H9 (cell line): ENCODE measurements at regions not wholly inside any gene's neighbourhood (a gene's known extent, or its start where the extent isn't known, plus 50 kb on each side); places are given as distances from the start of the nearest gene placed in this dataset.

ENCODE experiments used
- DNase-seq: peaks from one replicate; pipeline ENCODE4 v3.0.0-alpha.2; 2017
- H2AFZ ChIP-seq: one replicate; pipeline ENCODE4 v1.6.1; 2013; ENCODE audit warnings: mild to moderate bottlenecking, low read length, control low read depth, moderate library complexity
- H2AK5ac ChIP-seq: 2 replicates; pipeline ENCODE4 v1.6.1; 2013; ENCODE audit warnings: low read length, control low read depth, mixed read lengths; ENCODE audit not compliant: insufficient read length
- H2BK120ac ChIP-seq: one replicate; pipeline ENCODE4 v1.6.1; 2013; ENCODE audit warnings: low read depth, mild to moderate bottlenecking, low read length, control low read depth, inconsistent platforms; ENCODE audit not compliant: poor library complexity, severe bottlenecking
- H2BK12ac ChIP-seq: 2 replicates; pipeline ENCODE4 v1.6.1; 2013; ENCODE audit warnings: low read length, control low read depth, mixed read lengths, low read depth; ENCODE audit not compliant: insufficient read length
- H2BK15ac ChIP-seq: 2 replicates; pipeline ENCODE4 v1.6.1; 2013; ENCODE audit warnings: low read depth, low read length, control low read depth
- H2BK20ac ChIP-seq: one replicate; pipeline ENCODE4 v1.6.1; 2013; ENCODE audit warnings: low read depth, mild to moderate bottlenecking, low read length, control low read depth, inconsistent platforms; ENCODE audit not compliant: poor library complexity, severe bottlenecking
- H2BK5ac ChIP-seq: 2 replicates; pipeline ENCODE4 v1.6.1; 2013; ENCODE audit warnings: low read length, control low read depth, mixed read lengths; ENCODE audit not compliant: insufficient read length
- H3K14ac ChIP-seq: 2 replicates; pipeline ENCODE4 v1.6.1; 2013; ENCODE audit warnings: low read length, control low read depth; ENCODE audit not compliant: insufficient read depth
- H3K18ac ChIP-seq: 2 replicates; pipeline ENCODE4 v1.6.1; 2013; ENCODE audit warnings: low read depth, mild to moderate bottlenecking, mixed read lengths, low read length, control low read depth; ENCODE audit not compliant: insufficient read length
- H3K23ac ChIP-seq: 2 replicates; pipeline ENCODE4 v1.6.1; 2013; ENCODE audit warnings: low read length, control low read depth, mixed read lengths, low read depth; ENCODE audit not compliant: insufficient read length
- H3K23me2 ChIP-seq: 2 replicates; pipeline ENCODE4 v1.6.1; 2013; ENCODE audit warnings: low read depth, mild to moderate bottlenecking, mixed read lengths, low read length, control low read depth; ENCODE audit not compliant: insufficient read length, poor library complexity, severe bottlenecking
- H3K27ac ChIP-seq: 2 replicates; pipeline ENCODE4 v1.5.1; 2013; ENCODE audit warnings: low read length, control low read depth, mixed read lengths, low read depth; ENCODE audit not compliant: insufficient read length
- H3K27me3 ChIP-seq: 2 replicates; pipeline ENCODE4 v1.6.1; 2013; ENCODE audit warnings: low read length, control low read depth, inconsistent platforms; ENCODE audit not compliant: insufficient read depth
- H3K4ac ChIP-seq: 2 replicates; pipeline ENCODE4 v1.6.1; 2013; ENCODE audit warnings: low read depth, mild to moderate bottlenecking, control low read depth, inconsistent platforms, low read length, moderate library complexity
- H3K4me1 ChIP-seq: 2 replicates; pipeline ENCODE4 v1.6.1; 2013; ENCODE audit warnings: low read length, control low read depth, inconsistent platforms; ENCODE audit not compliant: insufficient read depth
- H3K4me2 ChIP-seq: 2 replicates; pipeline ENCODE4 v1.6.1; 2013; ENCODE audit warnings: low read length, control low read depth, mixed read lengths; ENCODE audit not compliant: insufficient read length, insufficient read depth
- H3K56ac ChIP-seq: 2 replicates; pipeline ENCODE4 v1.6.1; 2013; ENCODE audit warnings: low read depth, mild to moderate bottlenecking, mixed read lengths, low read length, control low read depth; ENCODE audit not compliant: insufficient read length
- H3K79me1 ChIP-seq: 2 replicates; pipeline ENCODE4 v1.6.1; 2013; ENCODE audit warnings: low read depth, mild to moderate bottlenecking, moderate library complexity, low read length, control low read depth, inconsistent platforms; ENCODE audit not compliant: insufficient read depth, poor library complexity, severe bottlenecking
- H3K79me2 ChIP-seq: 2 replicates; pipeline ENCODE4 v1.6.1; 2013; ENCODE audit warnings: low read length, control low read depth, inconsistent platforms; ENCODE audit not compliant: insufficient read depth
- H3K9ac ChIP-seq: 2 replicates; pipeline ENCODE4 v1.6.1; 2013; ENCODE audit warnings: low read length, control low read depth, mixed read lengths; ENCODE audit not compliant: insufficient read length; ENCODE audit errors: extremely low read depth
- H3K9me3 ChIP-seq: one replicate; pipeline ENCODE4 v1.6.1; 2013; ENCODE audit warnings: low read depth, low read length, inconsistent platforms; ENCODE audit not compliant: control insufficient read depth
- H3T11ph ChIP-seq: one replicate; pipeline ENCODE4 v1.6.1; 2013; ENCODE audit warnings: mild to moderate bottlenecking, low read length, control low read depth, inconsistent platforms
- H4K20me1 ChIP-seq: one replicate; pipeline ENCODE4 v1.6.1; 2013; ENCODE audit not compliant: control insufficient read depth, insufficient read length, insufficient read depth
- H4K5ac ChIP-seq: 2 replicates; pipeline ENCODE4 v1.6.1; 2013; ENCODE audit warnings: low read depth, mild to moderate bottlenecking, mixed read lengths, low read length, control low read depth; ENCODE audit not compliant: insufficient read length
- H4K8ac ChIP-seq: replicated peaks from 2 replicates; pipeline ENCODE4 v1.6.1; 2013; ENCODE audit warnings: low read length, control low read depth, mixed read lengths, low read depth; ENCODE audit not compliant: insufficient read length
- H4K91ac ChIP-seq: 2 replicates; pipeline ENCODE4 v1.6.1; 2013; ENCODE audit warnings: low read depth, mild to moderate bottlenecking, moderate library complexity, mixed read lengths, low read length, control low read depth; ENCODE audit not compliant: insufficient read length
- H3K27ac Mint-ChIP-seq, 3 experiments: 2 replicates in 2 of 3; 3 replicates in 1 of 3; pipeline ENCODE4 v1.8.0; 2020 to 2021; ENCODE audit warnings: mixed read lengths in 3 of 3, mild to moderate bottlenecking in 1 of 3, moderate library complexity in 1 of 3
- H3K27me3 Mint-ChIP-seq: 2 replicates; pipeline ENCODE4 v1.8.0; 2021; ENCODE audit warnings: low read depth, mild to moderate bottlenecking, moderate library complexity, mixed read lengths
- H3K36me3 Mint-ChIP-seq, 3 experiments: 2 replicates in 2 of 3; 3 replicates in 1 of 3; pipeline ENCODE4 v1.8.0; 2020 to 2021; ENCODE audit warnings: low read depth in 3 of 3, mixed read lengths in 3 of 3; ENCODE audit not compliant: insufficient read depth in 1 of 3
- H3K4me1 Mint-ChIP-seq, 2 experiments: 2 replicates each; pipeline ENCODE4 v1.8.0; 2020; ENCODE audit warnings: mixed read lengths in 2 of 2
- H3K4me3 Mint-ChIP-seq, 2 experiments: 2 replicates in 1 of 2; 3 replicates in 1 of 2; pipeline ENCODE4 v1.8.0; 2020 to 2021; ENCODE audit warnings: mild to moderate bottlenecking in 2 of 2, mixed read lengths in 2 of 2, moderate library complexity in 1 of 2
- H3K9me3 Mint-ChIP-seq, 2 experiments: 2 replicates in 1 of 2; 3 replicates in 1 of 2; pipeline ENCODE4 v1.8.0; 2020; ENCODE audit warnings: mild to moderate bottlenecking in 2 of 2, mixed read lengths in 2 of 2, moderate library complexity in 1 of 2
- CTCF ChIP-seq: fragments of 200-600 bp; sonication (generic); conservative IDR thresholded peaks from 3 replicates; pipeline ENCODE4 v1.8.0; 2021; ENCODE audit warnings: antibody characterized with exemption, mild to moderate bottlenecking
- WGBS: extraction: QIAGEN DNeasy Blood & Tissue Kit; methylation state at CpG from one replicate; pipeline ENCODE4 v1.1.7; 2013; ENCODE audit warnings: missing lambda C conversion rate, low lambda C conversion rate, mixed read lengths; ENCODE audit not compliant: insufficient read length; ENCODE audit errors: extremely low coverage; 5-methylcytosine and 5-hydroxymethylcytosine counted together

GRCh38 chr4:52231526-52231925, 180.4 kb downstream of the SPATA18 start:
- WGBS, result no CpG with 5 or more reads among the region's 3 CpGs
- no peak overlapping the region for H3K23ac ChIP-seq
- no peak overlapping the region for H2AK5ac ChIP-seq
- H4K5ac ChIP-seq, result no peak overlapping the region
- no peak overlapping the region for H4K91ac ChIP-seq
- H3K4me1 ChIP-seq, result no peaks in the 10 kb centered on the region; the same call in 1 of the 2 replicates
- no peak overlapping the region for H3K4me3 Mint-ChIP-seq
- no peak overlapping the region for H3K27ac ChIP-seq
- no peaks in the 10 kb centered on the region for H3K27me3 Mint-ChIP-seq
- no peak overlapping the region for H3K56ac ChIP-seq
- no peak overlapping the region for H3K9ac ChIP-seq
- no peaks in the 10 kb centered on the region for H3K36me3 Mint-ChIP-seq
- no peaks in the 10 kb centered on the region for H3K79me1 ChIP-seq
- no peak overlapping the region for H3K4ac ChIP-seq
- H2BK15ac ChIP-seq, result no peak overlapping the region
- no peak overlapping the region for H2BK120ac ChIP-seq
- H3K27me3 ChIP-seq, result no peaks in the 10 kb centered on the region
- H3K27ac Mint-ChIP-seq, result no peak overlapping the region
- no peak for TF ChIP-seq CTCF
- H2BK5ac ChIP-seq, result no peak overlapping the region
- DNase-seq, result no peak
- no peak overlapping the region for H2AFZ ChIP-seq
- no peaks in the 10 kb centered on the region for H3K9me3 ChIP-seq
- H3K14ac ChIP-seq, result no peak overlapping the region
- H4K20me1 ChIP-seq, result no peaks in the 10 kb centered on the region
- peaks cover 3 to 4% of the 10 kb centered on the region in 2 experiments for H3K4me1 Mint-ChIP-seq
- H2BK12ac ChIP-seq, result no peak overlapping the region
- H4K8ac ChIP-seq, result no peak overlapping the region
- no peak overlapping the region for H2BK20ac ChIP-seq
- no peak overlapping the region for H3K18ac ChIP-seq
- H3K23me2 ChIP-seq, result no peaks in the 10 kb centered on the region
- no peaks in the 10 kb centered on the region; a peak in 1 of 5 replicates for H3K9me3 Mint-ChIP-seq
- no peak overlapping the region for H3T11ph ChIP-seq
- no peak overlapping the region for H3K4me2 ChIP-seq
- no peaks in the 10 kb centered on the region for H3K79me2 ChIP-seq
